ENCODE measurements at regions not wholly inside any gene's neighbourhood (a gene's known extent, or its start where the extent isn't known, plus 50 kb on each side); places are given as distances from the start of the nearest gene placed in this dataset.

DNA sequence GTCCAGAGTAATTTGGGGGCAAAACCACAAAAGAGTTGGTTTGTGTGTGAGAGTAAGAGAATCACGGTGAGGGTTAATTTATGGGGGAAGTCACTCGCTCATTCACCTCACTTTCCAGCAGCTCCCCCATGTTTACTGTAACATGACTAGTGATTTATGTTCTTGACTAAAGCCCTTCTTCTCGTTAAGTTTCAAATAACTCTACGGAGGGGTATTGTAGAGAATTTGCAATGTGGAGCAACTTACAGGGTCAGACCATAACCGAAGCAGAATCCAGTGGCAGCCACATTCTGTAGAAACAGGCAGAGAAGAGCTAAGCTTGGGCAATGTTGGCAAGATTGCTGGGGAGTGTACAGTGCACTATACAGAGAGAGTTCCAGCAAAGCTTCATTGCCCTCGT lies 760.6 kb downstream of the IRX1 start (continued):
- no peak for TF ChIP-seq ZNF239 (tag by site-specific recombination; IDR thresholded peaks at IDR 0.05)

- Histone ChIP-seq H3K9me3 (ENCODE audit: control insufficient read depth, insufficient read depth, low read depth, low read length) (no peaks in the 10 kb centered on the region), H3K27ac (ENCODE audit: extremely low read depth, low read depth, low read length) (no peak overlapping the region), H3K4me3 (ENCODE audit: low read depth, low read length) (no peak overlapping the region), H3K36me3 (ENCODE audit: control insufficient read depth in 2 of 2, insufficient read depth in 1 of 2, low read length in 2 of 2) (no peaks in the 10 kb centered on the region), H3K4me1 (ENCODE audit: control insufficient read depth, insufficient read depth, low read length) (no peaks in the 10 kb centered on the region)
- ChIA-PET POLR2A (no interaction called here), CTCF (no interaction called here)
- TF ChIP-seq, protein P1, sequence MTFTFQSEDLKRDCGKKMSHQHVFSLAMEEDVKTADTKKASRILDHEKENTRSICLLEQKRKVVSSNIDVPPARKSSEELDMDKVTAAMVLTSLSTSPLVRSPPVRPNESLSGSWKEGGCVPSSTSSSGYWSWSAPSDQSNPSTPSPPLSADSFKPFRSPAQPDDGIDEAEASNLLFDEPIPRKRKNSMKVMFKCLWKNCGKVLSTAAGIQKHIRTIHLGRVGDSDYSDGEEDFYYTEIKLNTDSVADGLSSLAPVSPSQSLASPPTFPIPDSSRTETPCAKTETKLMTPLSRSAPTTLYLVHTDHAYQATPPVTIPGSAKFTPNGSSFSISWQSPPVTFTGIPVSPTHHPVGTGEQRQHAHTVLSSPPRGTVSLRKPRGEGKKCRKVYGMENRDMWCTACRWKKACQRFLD (tag by site-specific recombination; IDR thresholded peaks at IDR 0.05), result no peak
- TF ChIP-seq ZNF548 (tag by site-specific recombination; IDR thresholded peaks at IDR 0.05) (no peak), PRDM6 (tag by site-specific recombination; IDR thresholded peaks at IDR 0.05) (no peak), ZNF555 (tag by site-specific recombination; conservative IDR thresholded peaks at IDR 0.05) (no peak), ZNF366 (tag by site-specific recombination; conservative IDR thresholded peaks at IDR 0.05) (no peak), ZNF610 (tag by site-specific recombination; IDR thresholded peaks at IDR 0.05; ENCODE audit: borderline replicate concordance) (no peak), KLF7 (tag by site-specific recombination; IDR thresholded peaks at IDR 0.05; ENCODE audit: borderline replicate concordance) (no peak), HOXC10 (CRISPR knock-in tag; IDR thresholded peaks at IDR 0.05) (no peak), ZFHX2 (tag by site-specific recombination; conservative IDR thresholded peaks at IDR 0.05) (no peak), ZNF132 (tag by site-specific recombination; IDR thresholded peaks at IDR 0.05; ENCODE audit: borderline replicate concordance) (no peak), ZNF391 (tag by site-specific recombination; IDR thresholded peaks at IDR 0.05; ENCODE audit: borderline replicate concordance, low read depth) (no peak), ZNF114 (tag by site-specific recombination; IDR thresholded peaks at IDR 0.05) (no peak), PRDM1 (tag by site-specific recombination; IDR thresholded peaks at IDR 0.05) (no peak), ZSCAN30 (tag by site-specific recombination; IDR thresholded peaks at IDR 0.05) (no peak), REPIN1 (tag by site-specific recombination; IDR thresholded peaks at IDR 0.05; ENCODE audit: low read depth) (no peak), SP3 (tag by site-specific recombination; IDR thresholded peaks at IDR 0.05) (no peak)
- TF ChIP-seq, protein P2, sequence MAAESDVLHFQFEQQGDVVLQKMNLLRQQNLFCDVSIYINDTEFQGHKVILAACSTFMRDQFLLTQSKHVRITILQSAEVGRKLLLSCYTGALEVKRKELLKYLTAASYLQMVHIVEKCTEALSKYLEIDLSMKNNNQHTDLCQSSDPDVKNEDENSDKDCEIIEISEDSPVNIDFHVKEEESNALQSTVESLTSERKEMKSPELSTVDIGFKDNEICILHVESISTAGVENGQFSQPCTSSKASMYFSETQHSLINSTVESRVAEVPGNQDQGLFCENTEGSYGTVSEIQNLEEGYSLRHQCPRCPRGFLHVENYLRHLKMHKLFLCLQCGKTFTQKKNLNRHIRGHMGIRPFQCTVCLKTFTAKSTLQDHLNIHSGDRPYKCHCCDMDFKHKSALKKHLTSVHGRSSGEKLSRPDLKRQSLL (tag by site-specific recombination; IDR thresholded peaks at IDR 0.05), result no peak
- TF ChIP-seq, protein P3, sequence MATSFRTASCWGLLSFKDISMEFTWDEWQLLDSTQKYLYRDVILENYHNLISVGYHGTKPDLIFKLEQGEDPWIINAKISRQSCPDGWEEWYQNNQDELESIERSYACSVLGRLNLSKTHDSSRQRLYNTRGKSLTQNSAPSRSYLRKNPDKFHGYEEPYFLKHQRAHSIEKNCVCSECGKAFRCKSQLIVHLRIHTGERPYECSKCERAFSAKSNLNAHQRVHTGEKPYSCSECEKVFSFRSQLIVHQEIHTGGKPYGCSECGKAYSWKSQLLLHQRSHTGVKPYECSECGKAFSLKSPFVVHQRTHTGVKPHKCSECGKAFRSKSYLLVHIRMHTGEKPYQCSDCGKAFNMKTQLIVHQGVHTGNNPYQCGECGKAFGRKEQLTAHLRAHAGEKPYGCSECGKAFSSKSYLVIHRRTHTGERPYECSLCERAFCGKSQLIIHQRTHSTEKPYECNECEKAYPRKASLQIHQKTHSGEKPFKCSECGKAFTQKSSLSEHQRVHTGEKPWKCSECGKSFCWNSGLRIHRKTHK (tag by site-specific recombination; IDR thresholded peaks at IDR 0.05), result no peak
- TF ChIP-seq, protein P4, sequence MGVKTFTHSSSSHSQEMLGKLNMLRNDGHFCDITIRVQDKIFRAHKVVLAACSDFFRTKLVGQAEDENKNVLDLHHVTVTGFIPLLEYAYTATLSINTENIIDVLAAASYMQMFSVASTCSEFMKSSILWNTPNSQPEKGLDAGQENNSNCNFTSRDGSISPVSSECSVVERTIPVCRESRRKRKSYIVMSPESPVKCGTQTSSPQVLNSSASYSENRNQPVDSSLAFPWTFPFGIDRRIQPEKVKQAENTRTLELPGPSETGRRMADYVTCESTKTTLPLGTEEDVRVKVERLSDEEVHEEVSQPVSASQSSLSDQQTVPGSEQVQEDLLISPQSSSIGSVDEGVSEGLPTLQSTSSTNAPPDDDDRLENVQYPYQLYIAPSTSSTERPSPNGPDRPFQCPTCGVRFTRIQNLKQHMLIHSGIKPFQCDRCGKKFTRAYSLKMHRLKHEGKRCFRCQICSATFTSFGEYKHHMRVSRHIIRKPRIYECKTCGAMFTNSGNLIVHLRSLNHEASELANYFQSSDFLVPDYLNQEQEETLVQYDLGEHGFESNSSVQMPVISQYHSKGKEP (tag by site-specific recombination; IDR thresholded peaks at IDR 0.05), result no peak
These were observed 764.2 kb downstream of the IRX1 start for GRCh38 chr5:4359847-4360246.
